NCI-H1092 treated with DMSO at 0.1 percent for 48 hours (cell line): ENCODE measurements at regions not wholly inside any gene's neighbourhood (a gene's known extent, or its start where the extent isn't known, plus 50 kb on each side); places are given as distances from the start of the nearest gene placed in this dataset.

ENCODE experiments used
- DNase-seq: peaks from one replicate; lab custom pipeline; 2025; lab: John Stamatoyannopoulos, UW

DNA sequence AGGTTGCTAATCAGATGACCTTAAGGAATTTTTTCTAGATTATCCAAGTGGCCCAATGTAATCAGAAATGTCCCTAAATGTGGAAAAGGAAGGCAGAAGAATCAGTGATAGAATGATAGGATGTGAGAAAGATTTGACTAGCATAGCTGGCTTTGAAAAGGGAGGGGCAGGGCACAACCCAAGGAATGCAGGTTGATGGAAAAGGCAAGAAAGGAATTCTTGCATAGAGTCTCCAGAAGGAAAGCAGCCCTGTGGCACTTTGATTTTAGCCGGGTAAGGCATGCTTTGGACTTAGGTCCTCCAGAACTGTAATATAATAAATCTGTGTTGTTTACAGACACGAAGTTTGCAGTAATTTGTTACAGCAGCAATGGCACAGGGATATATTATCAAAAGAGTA, 375.7 kb upstream of the B3GALT2 start:
- no peak for DNase-seq

GRCh38 chr1:193558491-193559028, 372.1 kb upstream of the B3GALT2 start:
- DNase-seq = no peak

GRCh38 chr1:193555662-193556441, 369.4 kb upstream of the B3GALT2 start:
- DNase-seq = no peak

DNA sequence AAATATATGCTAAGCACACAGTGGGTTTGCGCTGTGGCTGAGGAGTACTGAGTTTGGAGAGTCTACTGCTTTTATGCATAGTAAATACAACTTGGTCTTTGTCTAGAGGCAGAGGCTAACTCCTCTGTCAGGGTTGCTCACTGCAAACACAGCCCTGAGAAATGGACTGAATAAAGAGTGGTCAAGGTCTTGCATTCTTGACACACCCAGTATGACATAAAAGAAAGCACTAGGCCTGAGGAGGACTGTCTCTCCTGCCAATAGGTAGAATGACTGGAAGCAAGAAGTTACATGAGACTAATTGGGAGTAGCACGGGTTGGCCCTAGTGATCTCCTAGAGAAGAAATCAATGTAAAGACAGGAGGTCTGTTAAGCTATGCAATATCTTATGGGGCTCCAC, 367.2 kb upstream of the B3GALT2 start:
- no peak for DNase-seq

DNA sequence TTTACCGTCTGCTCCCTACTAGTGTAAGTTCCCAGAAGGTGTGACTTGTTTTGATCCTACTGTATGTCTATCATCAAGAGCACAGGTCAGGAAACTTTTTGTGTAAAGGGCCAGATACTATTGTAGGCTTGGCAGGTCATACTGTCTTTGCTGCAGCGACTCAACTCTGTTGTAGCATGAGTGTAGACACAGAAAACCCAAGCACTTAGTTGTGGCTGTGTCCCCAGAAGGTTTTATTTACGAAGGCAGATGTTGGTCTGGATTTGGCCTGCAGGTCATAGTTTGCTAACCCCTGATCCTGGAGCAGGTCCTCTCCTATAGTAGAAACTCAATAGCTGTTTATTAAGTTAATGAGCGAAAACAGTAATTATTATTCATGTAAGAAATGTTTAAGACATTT, 365.9 kb upstream of the B3GALT2 start:
- no peak for DNase-seq

- no peak for DNase-seq
Measured at GRCh38 chr1:193549081-193549480, 362.7 kb upstream of the B3GALT2 start.

- no peak for DNase-seq
Measured at GRCh38 chr1:193545171-193545570, 358.8 kb upstream of the B3GALT2 start.

GRCh38 chr1:193543259-193543658, 356.8 kb upstream of the B3GALT2 start:
- DNase-seq = no peak

- DNase-seq = no peak
Measured at GRCh38 chr1:193542690-193543089, 356.3 kb upstream of the B3GALT2 start.

DNA sequence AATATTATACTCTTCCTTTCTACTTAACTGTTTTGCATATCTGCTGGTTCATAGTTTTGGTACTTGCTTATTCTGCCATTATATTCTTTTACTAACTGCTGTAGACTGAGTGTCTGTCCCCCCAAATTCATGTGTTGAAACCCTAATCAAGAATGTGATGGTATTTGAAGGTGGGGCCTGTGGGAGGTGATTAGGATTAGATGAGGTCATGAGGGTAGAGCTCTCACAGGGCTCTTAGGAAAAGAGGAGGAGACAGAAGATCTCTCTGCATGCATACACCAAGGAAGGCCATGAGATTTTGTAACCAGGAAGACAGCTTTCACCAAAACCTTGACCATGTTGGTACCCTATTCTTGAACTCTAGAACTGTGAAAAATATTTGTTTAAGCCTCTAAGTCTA, 354.1 kb upstream of the B3GALT2 start:
- DNase-seq = no peak

DNA sequence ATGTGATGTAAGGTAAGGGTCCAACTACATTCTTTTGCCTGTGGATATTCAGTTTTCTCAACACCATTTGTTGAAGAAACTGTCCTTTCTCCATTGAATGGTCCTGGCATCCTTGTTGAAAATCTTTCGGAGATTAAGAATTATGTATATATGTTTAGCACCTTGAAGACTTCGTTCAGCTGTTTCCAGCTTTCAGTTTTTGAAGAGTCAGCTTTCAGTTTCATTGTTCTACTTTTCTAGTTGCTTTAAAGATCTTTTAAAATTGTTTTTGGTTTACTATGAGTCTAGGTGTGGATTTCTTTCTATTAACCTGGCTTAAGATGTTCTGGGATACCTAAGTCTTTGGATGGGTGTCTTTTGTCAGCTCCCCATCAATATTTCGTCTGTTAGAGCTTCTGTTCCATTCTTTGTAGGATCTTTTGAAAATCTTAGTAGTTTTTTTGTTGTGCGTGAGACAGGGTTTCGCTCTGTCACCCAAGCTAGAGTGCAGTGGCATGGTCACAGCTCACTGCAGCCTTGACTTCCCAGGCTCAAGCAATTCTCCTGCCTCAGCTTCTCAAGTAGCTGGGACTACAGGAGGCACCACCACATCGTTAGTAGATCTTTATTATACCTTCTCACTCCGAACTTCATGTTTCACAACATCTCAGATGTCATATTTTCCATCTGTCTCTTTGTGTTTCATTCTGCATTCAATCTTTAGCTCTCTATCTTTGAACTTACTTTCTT, 353.5 kb upstream of the B3GALT2 start:
- no peak for DNase-seq

DNA sequence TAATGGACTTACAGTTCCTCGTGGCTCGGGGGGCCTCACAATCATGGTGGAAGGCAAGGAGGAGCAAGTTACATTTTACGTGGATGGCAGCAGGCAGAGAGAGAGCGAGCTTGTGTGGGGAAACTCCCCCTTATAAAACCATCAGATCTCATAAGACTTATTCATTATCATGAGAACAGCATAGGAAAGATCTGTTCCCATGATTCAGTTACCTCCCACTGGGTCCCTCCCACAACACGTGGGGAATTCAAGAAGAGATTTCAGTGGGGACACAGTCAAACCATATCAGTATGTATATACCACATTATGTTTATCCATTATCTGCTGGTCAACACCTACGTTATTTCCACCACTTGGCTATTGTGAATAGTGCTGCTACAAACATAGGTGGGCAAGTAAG, 352.3 kb upstream of the B3GALT2 start:
- DNase-seq = no peak

GRCh38 chr1:193538003-193538354, 351.6 kb upstream of the B3GALT2 start:
- DNase-seq = no peak

GRCh38 chr1:193537266-193538002, 351.0 kb upstream of the B3GALT2 start:
- DNase-seq = no peak

- DNase-seq = no peak
Measured at GRCh38 chr1:193533853-193534252, 347.4 kb upstream of the B3GALT2 start.

DNA sequence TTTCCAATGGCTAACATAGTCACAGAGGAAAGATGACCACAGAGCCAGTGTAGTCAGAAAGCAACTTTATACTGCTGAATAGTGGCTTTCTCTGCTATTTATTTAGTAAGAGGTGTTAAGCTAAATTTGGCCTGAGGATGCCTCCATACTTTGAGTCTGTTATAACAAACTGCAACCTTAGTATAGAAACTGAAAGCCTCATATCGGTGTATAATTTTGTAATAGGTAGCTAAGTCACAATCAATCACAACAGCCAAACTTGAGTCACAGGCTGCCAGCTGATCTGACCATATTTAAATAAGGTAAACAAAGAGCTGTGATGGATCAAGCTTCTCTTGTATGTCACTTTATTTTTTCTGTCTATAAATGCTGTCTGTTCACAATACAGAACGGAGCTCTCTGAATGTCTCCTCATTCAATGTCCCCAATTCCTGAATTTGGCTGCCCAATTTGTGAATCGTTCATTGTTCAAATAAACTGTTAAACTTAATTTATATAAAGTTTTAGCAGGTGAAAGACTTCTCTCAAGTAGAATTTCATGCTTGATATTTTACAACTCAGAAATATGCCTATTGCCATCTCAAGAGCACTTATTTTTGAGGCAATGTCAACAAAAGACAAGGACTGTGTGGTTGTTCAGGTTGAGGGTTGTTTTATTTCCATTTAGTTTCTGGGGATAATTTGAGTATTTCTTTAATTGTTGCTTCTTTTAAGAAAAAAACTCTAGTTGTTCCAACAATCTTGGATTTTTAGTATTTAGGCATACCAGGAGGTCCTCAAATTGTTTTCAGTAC, 339.7 kb upstream of the B3GALT2 start:
- DNase-seq = no peak

- no peak for DNase-seq
Measured at GRCh38 chr1:193525411-193525810, 339.0 kb upstream of the B3GALT2 start.

DNA sequence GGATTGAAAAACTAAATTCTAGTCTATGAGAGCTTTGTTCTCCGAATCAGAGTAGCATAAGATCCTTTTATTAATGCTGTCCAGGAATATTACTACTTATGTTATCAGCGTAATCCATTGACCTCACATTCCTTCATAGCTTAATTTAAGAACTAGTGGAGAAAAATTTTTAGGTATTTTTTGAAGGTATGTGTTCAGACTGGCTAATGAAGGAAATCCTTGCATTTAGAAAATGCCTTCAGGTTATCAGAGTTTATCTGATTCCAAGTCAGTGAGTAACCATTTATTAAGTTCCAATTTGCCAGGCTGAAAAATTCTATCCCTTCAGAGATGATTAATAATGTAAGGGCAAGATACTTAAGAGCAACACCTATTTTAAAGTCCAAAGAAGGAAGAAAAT, 338.2 kb upstream of the B3GALT2 start:
- DNase-seq = no peak

DNA sequence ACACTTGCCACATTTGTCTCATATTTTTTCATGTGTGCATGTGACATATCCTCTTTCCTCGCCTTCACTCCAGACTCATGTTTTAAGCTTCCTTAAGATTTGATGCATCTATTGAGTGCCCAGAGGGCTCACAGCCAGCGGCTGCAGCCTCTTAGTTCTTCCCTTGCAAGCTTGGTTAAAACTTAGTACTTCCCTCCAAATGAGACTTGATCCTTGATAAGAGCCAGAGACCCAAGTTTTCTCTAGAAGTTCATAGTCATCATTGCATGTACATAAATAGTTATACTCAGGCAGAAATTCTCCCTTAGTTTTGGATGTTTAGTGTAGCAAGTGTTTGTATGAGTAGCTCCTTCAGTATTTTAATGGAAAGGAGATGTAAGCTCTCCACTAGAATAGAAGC, 337.6 kb upstream of the B3GALT2 start:
- no peak for DNase-seq

DNA sequence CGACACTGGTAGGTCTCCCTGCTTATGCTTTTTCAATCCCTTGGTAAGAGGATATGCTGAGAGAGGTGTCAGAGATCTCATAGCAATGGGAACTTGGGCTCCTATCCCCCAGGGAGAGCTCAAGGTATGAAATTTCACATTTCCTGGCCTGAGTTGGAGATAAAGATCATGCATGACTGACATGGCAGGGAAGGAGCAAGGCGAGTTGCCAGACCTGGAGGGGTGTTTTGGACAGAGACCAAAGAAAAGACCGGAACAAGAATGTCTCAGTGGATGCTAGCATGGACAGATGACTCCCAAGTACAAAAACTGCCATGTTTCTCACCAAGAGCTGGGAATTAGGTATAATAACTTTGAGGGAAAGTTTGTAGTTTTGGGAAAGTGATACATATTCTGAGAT, 334.1 kb upstream of the B3GALT2 start:
- no peak for DNase-seq

DNA sequence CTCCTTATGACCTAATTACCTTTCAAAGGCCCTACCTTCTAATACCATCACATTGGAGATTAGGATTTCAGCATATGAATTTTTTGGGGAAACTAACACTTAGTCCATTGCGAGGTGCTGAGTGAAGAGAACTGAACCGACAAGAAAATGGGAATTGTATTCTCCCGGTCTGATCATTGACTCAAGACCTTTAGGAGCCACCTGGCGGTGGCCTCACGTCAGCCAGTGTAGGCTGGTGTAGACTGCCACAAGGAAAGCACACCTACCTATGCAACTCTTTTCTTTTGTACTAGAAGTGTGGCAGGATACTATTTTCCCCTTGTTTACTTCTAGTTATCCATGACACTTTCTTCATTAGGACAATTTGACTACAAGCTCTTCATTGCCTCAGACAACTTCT, 333.5 kb upstream of the B3GALT2 start:
- DNase-seq = no peak
